ENCODE measurements at regions not wholly inside any gene's neighbourhood (a gene's known extent, or its start where the extent isn't known, plus 50 kb on each side); places are given as distances from the start of the nearest gene placed in this dataset.
"Not testable (repeated sequence)": the region's sequence is repeated elsewhere in the genome, so short reads cannot be mapped to it uniquely, and the experiment has no call there.

- DNase-seq (ENCODE audit: low spot score) = peak; percentile 73
Observed at GRCh38 chr4:110361921-110362320, 114.0 kb upstream of the ENPEP start.

- DNase-seq (ENCODE audit: low spot score) = no peak
Observed at GRCh38 chr4:110359076-110359475, 116.9 kb upstream of the ENPEP start.

DNA sequence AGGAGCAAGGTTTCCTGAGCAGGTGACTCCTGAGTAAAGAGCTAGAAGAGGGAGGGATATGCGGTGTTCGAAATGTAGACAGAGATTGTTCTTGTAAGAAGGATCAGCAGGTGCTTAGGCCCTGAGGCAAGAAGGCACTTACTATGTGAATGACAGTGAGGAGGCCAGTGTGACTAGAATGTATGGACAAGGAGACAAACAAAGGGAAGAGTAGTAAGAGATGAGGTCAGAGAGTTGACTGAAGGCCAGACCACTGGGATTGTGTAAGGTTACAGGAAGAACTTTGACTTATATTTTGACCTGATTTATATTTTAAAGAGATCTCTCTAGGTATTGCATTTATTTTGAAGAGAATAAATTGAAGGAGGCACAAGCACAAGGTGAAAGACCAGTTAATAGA, 118.4 kb upstream of the ENPEP start:
- DNase-seq (ENCODE audit: low spot score) = no peak

DNA sequence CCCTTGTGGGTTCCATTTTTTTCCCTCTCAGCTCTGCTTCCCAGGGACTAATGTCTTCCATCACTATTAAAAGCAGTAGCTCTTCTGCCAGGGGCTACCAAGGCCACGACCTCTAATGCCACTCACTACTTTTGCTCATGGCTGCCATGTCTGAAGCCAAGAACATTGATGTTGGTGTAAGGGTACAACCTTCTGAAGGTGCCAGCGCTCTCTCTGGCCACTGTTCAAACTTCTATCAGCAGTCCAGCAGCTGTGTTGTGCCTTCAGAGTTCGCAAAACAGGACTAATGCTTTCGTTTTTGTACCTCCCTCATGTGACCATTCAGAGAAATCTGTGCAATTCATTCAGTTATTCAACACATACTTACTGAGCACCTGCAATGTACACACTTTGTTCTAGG, 121.5 kb upstream of the ENPEP start:
- DNase-seq (ENCODE audit: low spot score) = no peak

GRCh38 chr4:110352670-110353442, 123.1 kb upstream of the ENPEP start:
- no peak for DNase-seq (ENCODE audit: low spot score)

DNA sequence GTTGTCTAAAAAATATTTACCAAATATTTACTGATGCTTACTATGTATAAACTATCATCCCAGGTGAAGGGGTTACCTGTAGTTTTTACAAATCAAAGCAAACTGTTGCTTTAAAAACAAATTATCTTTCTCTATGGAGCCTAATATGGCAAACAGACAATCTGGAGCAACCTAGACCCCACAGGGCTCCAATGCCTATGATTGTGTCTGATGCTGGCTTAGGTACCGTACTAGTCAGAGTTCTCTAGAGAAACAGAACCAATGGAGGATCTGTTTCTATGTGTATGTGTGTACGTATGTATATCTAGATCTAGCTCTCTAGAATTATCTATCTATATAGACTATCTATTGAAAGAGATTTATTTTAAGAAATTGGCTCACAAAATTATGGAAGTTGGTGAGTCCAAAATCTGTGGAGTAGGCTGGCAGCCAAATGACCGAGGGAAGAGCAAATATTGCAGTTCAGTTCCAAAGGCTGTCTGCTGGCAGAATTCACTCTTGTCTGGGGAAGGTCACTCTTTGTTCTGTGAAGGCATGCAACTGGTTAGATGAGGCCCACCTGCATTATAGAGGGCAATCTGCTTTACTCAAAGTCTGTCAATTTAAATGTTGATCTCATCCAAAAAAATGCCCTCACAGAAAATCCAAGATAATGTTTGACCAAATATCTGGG, 127.1 kb upstream of the ENPEP start:
- no peak for DNase-seq (ENCODE audit: low spot score)

- DNase-seq (ENCODE audit: low spot score) = no peak
Observed at GRCh38 chr4:110347805-110348204, 128.2 kb upstream of the ENPEP start.

DNA sequence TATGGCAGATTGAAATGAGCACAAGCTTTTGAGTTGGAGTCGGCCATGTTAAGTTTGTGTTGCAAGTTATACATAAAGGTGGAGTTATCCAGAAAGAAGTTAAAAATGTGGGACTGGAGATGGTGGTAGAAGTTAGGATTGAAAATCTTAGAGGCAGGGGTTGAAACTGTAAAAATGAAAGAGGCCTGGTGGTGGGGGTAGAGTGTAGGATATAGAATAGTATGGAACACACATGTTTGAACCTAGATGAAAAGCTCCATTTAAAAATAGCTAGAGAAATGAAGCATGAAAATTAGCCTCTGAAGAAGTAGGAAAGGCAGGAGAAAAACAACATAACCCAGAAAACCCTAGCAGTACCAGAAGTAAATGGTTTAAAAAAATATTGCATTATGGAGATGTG, 131.8 kb upstream of the ENPEP start:
- DNase-seq (ENCODE audit: low spot score) = no peak

- DNase-seq (ENCODE audit: low spot score) = no peak
Observed at GRCh38 chr4:110343534-110343933, 132.4 kb upstream of the ENPEP start.

DNA sequence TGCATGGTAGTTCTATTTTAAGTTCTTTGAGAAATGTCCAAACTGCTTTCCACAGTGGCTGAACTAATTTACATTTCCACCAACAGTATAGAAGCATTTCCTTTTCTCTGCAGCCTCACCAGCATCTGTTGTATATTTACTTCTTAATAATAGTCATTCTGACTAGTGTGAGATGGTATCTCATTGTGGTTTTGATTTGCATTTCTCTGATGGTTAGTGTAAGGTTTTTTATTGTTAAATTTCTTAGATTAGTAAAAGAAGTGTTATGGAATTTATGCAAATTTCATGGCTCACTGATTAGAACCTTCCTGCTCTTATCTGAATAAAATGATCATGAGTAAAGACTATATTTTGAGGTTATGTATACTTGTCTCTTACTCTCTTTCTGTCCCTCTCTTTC, 134.8 kb upstream of the ENPEP start:
- DNase-seq (ENCODE audit: low spot score) = not testable (repeated sequence)

DNA sequence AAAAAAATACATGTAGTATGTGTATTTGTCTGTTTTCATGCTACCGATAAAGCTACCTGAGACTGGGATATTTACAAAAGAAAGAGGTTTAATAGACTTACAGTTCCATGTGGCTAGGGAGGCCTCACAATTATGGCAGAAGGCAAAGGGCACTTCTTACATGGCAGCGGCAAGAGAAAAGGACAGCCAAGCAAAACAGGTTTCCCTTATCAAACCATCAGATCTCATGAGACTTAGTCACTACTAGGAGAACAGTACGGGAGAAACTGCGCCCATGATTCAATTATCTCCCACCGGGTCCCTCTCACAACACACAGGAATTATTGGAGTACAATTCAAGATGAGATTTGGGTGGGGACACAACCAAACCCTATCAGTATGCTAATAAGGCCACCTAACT, 137.0 kb upstream of the ELOVL6 start:
- no peak for DNase-seq (ENCODE audit: low spot score)

DNA sequence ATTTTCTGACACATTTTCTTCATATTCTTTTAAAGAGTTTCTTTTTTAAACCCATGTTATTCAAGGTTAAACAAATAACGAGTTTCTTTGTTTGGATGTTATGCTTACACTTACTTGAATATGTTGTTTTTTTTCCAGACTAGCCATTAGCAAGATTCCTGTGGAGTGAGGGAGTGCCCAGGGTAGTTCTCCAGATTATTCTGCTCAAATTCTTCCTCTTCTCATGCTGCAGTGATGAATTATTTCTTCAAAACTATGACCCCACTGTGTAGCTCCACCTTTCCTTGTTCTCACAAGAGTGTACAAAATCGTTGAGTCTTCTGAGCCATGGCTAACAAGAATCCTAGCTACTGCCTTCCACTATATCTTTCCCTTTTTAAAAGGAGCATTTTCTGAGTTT, 134.1 kb upstream of the ELOVL6 start:
- no peak for DNase-seq (ENCODE audit: low spot score)

GRCh38 chr4:110326426-110326825, 128.0 kb upstream of the ELOVL6 start:
- DNase-seq (ENCODE audit: low spot score) = not testable (repeated sequence)

- DNase-seq (ENCODE audit: low spot score) = no peak
Observed at GRCh38 chr4:110310795-110311194, 112.4 kb upstream of the ELOVL6 start.

DNA sequence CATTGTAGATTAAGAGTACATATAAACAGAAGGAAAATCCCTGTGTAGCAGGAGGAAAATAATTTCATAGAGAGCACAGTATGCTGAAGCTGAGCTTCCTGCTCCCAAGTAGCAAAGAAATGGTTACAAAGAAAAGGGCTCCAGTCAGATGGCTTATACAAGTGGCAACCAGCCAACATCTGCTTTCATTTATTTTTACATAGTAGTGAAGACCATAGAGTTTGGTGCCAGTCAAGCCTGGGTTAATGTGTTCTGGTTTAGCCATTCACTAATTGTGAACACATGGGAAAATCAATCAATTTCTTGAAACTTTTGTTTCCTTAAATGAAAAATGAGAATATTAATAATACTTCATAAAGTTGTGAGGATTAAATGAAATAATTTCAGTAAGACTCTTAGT, 111.3 kb upstream of the ELOVL6 start:
- DNase-seq (ENCODE audit: low spot score) = no peak

GRCh38 chr4:110306303-110306702, 107.9 kb upstream of the ELOVL6 start:
- DNase-seq (ENCODE audit: low spot score) = no peak

- no peak for DNase-seq (ENCODE audit: low spot score)
Observed at GRCh38 chr4:110305455-110305854, 107.0 kb upstream of the ELOVL6 start.

DNA sequence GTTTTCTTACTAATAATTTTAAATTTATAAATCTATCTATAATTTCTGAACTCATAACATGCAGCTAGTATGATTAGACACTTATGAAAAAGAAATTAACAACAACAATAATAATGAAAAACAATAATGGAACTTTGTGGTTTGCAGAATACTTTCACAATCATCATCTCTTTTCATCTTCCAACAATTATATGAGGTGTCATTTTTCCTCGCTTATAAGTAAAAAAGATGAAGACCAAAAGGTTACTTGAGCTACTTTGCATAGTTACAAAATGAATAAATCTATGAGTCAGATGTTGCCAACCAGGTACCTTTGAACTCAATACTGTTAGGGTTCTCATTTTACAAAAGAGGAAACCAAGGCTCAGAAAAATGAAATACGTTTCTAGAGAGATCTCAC, 98.5 kb upstream of the ELOVL6 start:
- DNase-seq (ENCODE audit: low spot score) = no peak

- DNase-seq (ENCODE audit: low spot score) = peak; percentile 88
Observed at GRCh38 chr4:110294165-110294564, 95.8 kb upstream of the ELOVL6 start.

DNA sequence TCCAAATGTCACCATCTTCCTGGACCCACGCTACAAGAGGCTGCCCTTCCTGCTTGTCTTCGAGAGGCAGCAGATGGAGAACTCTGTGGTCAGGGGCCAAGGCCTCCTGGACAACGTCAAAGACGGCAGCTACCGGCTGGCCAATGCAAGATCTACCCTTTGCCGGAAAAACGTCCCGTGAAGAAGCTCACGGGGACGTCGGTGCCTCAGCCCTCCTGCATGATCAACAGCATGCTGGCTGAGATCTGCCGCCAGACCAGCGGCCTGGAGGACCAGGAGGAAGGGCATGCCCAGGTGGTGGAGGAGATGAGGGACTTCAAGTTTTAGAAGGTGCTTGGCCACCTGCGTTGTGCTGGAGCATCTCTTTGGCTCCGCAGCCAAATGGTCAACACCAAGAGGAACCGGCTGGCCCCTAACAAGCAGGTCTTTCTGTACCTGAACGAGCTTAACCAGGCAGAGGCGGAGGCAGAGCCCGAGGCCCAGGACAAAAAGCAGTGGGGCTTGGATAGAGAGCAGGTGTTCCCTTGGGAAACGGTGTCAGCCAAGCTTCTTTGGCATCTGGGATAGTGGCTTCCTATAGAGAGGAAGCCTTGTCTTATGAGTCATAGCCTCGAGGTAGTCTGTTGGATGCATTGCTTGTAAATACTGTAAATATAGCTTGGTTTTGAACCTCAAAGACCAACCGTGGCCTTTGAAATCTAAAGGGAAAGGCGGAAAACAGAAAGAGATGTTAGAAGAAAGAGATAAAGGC, 94.8 kb upstream of the ELOVL6 start:
- peak; percentile 63 for DNase-seq (ENCODE audit: low spot score)

DNA sequence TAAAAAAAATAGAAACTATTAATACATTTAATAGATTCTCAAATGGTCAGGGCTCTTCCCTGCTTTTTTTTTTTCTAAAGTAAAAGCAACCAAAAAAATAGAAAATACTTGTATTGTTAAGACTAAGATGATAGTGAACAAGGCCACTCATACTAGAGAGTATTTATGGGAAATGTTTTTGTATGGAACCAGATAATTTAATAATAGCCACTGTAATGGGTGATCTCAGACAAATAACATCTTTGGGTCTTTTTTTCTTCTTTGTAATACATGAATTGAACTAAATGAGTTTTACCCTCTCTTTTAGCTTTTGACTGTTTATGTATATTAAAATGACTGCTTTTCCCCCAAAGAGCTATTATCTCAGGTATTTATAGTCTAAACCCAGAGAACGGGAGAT, 92.1 kb upstream of the ELOVL6 start:
- no peak for DNase-seq (ENCODE audit: low spot score)

DNA sequence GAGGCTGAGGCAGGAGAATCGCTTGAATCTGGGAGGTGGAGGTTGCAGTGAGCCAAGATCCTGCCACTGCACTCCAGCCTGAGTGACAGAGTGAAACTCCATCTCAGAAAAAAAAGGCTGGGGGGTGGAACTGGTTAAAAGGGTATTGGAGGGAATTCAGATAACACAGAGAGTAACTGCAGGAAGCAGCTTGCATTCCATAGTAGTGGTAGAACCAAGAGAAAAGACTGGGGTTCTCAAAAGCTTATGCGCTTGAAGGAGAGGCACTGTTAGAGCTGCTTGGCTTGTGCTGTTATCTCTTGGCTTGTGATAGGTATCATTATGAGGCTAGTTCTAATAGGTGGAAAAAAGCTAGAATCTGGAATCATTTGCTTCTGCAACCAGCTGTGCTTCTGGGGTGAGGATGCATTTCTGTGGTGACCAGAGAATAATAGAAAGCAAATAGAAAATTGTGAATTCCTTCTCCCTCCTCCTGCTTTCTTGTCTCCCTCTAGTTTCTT, 91.2 kb upstream of the ELOVL6 start:
- no peak for DNase-seq (ENCODE audit: low spot score)

DNA sequence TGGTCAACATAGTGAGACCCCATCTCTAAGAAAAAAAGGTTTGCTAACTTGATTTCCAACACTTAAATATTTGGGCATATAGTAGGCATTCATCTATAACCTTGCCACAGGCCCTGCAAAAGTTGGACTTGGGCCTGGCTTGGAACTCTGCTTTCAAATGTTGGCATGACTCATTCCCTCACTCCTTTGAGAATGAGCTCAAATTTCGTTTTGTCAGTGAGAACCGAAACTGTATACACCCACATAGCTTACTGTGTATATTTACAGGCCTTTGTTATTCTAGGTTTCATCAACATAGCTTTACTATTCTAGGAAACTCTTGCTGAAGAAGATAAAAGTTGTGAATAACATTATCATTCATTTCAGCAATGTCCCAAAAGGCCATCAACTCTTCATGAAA, 88.7 kb upstream of the ELOVL6 start:
- DNase-seq (ENCODE audit: low spot score) = peak; percentile 65
